ENCODE measurements at regions not wholly inside any gene's neighbourhood (a gene's known extent, or its start where the extent isn't known, plus 50 kb on each side); places are given as distances from the start of the nearest gene placed in this dataset.

- TF ChIP-seq CTCF (IDR thresholded peaks at IDR 0.05) (no peak), POLR2A (IDR thresholded peaks at IDR 0.05) (no peak)
Observed at GRCh38 chr15:56532721-56533460, 68.0 kb upstream of the MNS1 start.

Data from body of pancreas (tissue), 4 donors.